NCI-H748 (cell line): ENCODE measurements at regions not wholly inside any gene's neighbourhood (a gene's known extent, or its start where the extent isn't known, plus 50 kb on each side); places are given as distances from the start of the nearest gene placed in this dataset.

Experiments
- DNase-seq: peaks from one replicate; lab custom pipeline; 2025; ENCODE audit not compliant: unreplicated experiment; lab: John Stamatoyannopoulos, UW

DNA sequence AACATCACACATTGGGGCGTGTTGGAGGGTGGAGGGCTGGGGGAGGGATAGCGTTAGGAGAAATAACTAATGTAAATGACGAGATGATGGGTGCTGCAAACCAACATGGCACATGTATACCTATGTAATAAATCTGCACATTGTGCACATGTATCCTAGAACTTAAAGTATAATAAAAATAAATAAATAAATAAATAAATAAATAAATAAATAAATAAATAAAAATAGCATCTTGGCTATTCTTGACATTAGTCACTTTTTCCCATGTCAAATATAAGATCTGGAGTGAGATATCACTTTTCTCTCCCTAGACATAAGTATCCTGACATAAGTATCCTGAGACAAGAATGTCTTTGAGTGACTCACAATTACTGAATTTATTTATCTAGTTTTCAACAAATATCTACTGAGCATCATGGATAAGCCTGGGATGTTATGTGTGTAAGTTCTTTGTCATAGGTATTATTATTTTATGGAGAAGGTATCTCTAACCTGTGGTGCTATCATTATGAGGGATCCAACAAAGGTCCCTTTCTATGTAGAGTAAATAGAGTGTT, 691.3 kb downstream of the SORCS1 start:
- DNase-seq = no peak

DNA sequence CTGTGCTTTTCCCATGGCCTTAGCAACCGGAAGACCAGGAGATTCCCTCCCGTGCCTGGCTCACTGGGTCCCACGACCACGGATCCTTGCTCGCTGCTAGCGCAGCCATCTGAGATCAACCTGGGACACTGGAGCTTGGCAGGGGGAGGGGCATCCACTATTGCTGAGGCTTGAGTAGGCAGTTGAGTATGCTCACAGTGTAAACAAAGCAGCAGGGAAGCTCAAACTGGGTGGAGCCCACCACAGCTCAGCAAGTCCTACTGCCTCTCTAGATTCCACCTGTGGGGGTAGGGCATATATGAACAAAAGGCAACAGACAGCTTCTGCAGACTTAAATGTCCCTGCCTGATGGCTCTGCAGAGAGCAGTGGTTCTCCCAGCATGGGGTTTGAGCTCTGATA, 697.0 kb downstream of the SORCS1 start:
- DNase-seq = peak; percentile 75

DNA sequence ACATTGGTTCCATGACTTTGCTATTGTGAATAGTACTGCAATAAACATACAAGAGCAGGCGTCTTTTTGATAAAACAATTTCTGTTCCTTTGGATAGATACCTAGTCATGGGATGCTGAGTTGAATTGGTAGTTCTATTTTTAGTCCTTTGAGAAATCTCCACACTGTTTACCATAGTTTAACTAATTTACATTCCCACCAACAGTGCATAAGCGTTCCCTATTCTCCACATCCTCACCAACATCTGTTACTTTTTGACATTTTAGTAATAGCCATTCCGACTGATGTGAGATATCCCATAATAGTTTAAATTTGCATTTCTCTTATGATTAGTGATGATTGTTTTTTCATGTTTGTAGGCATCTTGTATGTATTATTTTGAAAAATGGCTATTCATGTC, 707.0 kb downstream of the SORCS1 start:
- DNase-seq = no peak

DNA sequence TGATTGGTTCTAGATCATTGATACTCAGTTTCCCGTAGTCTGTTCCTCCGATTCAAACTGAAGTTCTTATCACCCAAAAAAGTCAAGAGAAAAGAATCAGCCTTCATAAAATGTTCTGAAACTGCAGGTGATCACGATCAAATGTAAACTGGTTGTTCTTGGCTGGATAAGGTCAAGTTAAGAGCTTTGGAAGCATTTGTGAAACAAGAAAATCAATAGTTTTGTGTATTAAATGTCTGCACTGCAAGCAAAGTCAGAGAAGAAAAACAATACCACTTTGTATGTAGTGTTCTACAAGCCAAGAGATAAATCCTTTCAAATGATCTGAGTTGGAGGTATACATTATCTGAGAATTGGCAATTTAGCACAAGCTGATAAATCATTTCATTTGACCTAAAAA, 710.3 kb downstream of the SORCS1 start:
- DNase-seq = no peak

DNA sequence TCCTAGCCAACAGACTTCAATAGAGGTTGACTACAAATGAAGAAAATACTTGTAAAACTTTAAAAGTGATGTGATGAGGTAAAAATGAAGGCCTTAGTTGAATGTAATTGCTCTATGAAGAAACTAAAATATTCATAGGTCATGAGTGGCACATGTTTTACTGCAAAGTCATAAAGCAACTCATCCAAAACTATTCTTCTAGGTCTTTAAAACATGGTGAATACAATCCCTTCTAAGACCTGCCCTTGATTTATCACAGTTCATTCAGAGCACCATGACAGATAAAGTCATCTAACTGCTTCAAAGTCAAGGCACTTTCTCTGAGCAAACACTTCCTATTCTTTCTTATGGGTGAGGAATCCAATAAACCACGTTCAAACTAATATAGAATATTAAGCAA, 713.5 kb downstream of the SORCS1 start:
- DNase-seq = no peak

DNA sequence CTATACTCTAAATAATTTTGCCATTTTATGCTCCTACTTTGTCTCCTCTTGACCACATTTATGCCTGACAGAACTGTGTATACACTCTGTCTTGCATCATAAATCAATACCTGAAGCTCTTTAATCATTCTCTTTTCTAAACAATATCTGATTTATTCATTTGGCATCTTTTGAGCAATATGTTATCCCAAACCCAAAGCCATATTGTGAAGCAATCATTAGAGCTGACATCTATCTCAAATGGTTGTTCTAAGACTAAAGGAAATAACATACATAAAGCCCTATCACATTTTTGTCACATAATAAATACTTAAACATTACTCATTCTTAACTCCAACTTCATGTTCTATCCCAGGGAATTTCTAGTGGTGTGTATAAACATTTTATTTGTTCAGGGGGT, 717.6 kb downstream of the SORCS1 start:
- no peak for DNase-seq

DNA sequence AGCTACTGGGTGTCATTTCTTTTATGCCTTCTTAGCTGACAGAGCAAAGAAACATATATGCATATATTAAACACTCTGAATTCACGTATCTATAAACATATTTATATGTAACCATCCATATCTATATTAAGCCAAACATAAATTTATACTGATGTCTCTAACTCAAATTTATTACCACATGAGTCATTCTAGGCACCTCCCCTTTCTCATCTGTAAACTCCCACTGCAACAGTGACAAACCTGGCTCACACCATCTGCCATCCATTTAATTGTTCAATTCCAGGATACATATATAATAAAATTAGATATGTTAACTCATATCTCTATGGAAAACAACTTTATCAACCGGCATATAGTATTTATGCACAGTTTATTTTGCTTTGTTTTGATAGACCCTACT, 722.3 kb downstream of the SORCS1 start:
- no peak for DNase-seq

DNA sequence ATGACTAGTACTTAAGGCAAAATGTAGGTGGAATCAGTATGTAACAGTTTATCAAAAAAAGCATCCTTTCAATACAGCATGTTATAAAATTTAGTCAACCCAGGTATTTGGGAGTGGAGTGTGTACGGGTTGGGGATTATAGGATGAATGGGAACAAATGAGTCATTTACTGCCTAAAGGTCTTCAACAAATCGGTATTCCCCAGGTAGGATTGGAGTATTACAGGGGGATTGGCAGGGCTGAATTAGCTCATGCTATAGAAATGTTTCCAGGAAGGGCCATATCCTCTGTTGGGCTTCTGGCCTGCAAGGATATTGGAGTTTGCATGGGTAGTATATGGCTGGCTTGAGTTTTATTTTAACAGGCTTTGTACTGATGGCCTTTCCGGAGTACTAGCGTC, 723.7 kb downstream of the SORCS1 start:
- DNase-seq = no peak

DNA sequence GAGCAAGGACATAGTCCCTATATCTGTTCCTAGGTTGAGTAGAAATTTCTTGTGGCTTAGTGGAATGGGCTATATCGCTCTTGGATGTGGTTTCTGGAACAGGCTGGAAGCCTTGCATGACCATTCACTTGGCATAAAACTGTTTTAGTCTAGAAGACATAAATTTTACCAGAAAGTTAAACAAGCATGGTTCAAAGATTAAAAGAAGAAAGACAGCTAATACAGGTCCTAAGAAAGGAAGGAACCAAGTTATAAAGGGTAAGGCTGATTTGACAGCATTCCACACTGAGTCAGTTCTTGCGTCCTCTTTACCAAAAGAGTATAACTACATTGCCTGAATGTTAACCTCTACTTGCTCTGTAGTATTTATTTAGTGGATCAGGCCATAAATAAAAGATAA, 724.2 kb downstream of the SORCS1 start:
- DNase-seq = no peak

DNA sequence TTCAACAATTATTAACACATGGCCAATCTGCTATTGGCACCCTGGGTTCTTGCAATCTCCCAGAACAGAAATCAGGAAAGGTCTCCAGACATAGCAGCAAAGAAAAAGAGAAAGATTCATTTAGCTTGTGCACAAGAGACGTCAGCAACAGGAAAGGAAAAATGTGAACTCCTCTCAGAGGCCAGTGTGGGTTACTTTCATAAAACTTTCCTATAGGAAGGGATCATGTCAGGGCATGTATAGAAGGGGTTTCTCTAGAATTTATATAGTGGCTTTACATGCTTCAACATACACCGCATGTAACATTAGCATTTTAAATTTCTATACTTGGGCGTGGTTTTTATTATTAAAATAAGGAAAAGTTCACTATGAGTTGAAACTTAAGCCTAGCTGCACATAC, 725.1 kb downstream of the SORCS1 start:
- DNase-seq = no peak

DNA sequence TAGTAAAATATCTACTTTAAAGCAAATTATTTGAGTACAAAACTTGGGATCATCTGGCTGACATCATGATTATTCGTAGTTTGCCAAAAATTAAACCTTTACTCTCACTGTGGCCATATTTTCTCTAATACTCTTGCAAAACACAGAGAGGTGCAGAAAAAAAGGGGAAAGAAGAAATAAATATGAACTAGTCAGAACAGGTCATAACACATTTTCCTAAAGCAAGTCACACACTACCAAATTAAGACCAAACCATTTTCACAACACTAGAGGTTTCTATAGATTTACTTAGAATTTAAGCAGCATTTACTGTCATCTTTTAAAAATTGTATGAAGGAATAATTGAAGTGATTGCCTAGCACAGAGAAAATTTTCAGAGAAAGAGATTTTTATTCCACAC, 726.1 kb downstream of the SORCS1 start:
- no peak for DNase-seq

DNA sequence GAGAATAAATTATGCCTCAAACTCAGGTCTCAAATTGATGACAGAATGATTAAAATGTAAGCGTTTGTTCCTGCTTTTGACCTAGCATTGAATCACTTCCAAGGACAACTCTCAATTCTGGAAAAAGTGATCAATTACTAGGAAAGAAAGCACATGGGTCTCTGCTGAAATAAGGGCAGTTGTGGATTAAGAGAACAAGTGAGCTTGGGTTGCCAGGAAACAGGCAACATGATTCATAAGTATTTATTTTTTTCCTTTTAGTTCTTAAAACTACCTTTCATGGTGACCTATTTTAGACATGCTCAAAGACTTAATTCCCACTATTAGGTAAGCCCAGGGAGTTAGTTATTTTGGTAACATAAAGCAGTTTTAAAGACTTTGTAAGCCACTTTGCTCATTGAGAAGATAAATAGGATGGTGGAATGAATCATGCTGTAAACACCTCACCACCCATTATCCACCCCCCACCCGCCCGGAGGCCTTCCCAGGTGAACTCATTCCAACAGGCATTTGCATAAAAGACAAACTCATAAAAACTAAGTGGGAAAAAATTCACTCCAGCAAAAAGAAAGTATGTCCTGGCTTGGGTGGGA, 728.3 kb downstream of the SORCS1 start:
- no peak for DNase-seq

DNA sequence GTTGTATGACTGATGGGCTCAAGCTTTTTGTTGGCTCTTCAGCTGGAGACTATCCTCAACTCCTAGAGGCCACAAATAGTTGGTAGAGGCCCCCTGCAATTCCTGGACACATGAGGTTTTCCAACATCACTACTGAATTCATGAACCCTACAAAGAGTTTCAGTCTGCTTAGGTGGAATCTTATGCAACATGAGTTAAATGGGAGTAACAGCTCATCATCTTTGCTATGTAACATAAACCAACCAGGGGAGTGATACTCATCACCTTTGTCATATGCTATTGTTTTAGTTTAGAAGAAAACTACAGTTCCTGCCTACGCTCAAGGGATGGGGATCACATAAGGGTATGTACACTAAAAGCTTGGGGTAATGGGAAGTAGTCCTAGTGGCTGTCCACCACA, 729.4 kb downstream of the SORCS1 start:
- no peak for DNase-seq

DNA sequence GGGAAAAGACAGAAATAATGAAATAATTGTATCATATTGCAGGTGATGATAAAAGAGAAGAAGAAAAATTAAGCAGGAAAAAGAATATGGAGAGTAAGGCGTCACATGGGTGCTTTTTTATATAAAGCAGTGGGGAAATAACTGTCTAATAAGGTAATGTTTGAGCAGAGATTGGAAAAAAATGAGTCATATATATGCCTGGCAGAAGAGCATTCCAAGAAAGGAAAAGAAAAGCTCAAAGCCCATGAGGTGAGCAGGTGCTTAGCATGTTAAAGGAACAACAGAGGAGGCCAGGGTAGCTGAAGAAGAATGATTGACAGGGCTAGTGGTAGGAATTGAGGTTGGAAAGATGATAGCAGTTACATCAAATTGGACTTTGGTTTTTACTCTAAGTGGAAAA, 739.5 kb downstream of the SORCS1 start:
- DNase-seq = no peak

DNA sequence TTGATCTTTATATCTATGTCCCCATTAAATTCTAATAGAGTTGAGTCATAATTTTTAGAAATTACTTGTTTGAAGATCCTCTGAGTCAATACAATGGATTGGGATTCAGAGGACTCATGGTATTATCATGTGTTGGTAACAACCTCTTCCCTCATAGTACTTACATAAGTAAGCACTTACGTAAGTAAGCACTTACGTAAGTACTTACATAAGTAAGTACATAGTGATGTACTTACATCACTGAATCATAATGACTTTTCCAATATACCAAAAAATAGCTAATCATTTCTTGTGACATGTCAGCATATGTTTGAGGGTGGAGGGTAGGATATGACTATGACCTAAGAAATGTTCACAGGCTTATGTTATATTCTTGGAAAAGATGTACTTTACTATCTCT, 740.5 kb downstream of the SORCS1 start:
- no peak for DNase-seq

DNA sequence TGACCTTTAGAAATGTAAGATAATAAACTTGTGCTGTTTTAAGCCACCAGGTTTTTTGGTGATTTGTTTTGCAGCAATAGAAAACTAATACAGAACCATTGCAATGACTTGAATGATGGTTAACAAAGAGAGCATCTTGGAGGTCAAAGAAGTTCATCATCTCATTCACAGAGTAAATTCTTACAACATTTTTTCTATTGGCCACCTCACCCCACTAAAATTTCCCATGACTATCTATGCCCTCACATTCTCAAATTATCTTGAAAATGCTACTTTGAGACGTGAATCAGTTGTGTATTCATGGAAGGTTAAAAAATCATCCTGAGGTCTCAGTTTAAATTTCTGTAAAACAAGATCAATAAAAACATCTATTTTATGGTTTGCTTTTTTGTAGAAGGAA, 754.2 kb downstream of the SORCS1 start:
- DNase-seq = no peak

DNA sequence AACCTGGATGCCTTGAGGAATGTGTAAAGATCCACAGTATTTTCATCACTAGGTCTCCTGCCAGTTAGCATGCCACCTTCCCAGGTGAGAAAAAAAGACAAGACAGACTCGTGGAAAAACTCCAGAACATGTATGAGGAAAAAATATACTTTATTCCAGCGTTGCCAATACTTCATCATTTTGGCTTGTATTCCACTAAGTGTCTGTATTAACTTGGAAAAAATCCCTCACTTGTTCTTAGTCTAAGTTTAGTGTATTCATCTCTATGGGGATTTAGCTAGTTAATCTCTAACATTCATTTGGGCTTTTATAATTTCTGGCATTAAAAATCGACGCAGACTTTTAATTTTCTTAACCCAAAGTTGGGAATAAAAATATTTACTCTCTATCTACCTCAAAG, 759.4 kb downstream of the SORCS1 start:
- no peak for DNase-seq

DNA sequence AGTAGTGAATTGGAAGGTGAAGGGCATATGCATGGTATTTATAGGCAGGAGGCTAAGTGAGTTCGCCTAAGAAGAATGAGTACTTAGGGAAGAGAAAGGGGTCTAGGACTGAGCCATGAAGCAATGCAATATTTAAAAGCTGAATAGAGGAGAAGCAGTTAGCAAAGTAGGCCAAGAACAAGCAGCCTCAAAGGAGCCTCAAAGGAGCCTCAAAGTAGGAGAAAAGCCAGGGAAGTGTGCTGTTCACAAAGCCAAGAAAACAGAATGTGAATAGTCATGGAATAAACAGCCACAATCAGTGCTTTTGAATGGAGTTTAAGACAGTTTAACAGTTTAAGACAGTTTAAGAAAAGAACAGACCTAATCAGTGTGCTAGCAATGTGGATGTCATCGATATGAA, 762.0 kb downstream of the SORCS1 start:
- no peak for DNase-seq

DNA sequence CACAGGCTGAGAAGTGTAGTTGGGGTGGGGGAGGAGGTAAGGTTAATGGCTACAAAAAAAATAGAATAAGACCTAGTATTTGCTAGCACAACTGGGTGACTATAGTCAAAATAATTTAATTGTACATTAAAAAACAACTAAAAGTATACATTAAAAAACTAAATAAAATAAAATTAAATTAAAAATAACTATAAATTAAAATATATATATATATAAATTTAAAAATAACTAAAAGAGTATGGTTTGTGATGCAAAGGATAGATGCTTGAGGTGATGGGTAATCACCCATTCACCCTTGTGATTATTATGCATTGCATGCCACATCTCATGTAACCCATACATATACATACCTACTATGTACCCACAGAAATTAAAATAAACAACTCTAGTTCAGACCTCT, 762.5 kb downstream of the SORCS1 start:
- no peak for DNase-seq

DNA sequence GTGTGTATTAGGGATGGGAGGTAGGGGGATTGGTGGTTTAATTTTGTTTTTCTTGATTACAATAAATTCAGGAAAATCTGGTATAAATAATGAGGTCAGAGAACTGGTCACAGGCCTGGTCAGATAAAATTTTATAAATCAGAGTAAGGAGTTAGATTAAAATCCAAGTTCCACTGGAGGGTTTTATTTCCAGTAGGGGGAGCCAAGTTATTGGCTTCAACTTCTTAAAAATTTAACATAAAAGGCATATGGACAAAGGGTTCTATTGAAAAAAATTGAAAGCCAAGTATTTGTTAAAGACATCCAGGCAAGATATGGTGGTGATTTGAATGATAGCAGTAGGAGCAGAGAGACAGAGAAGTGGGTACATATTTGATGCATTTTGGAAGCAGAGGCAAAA, 763.3 kb downstream of the SORCS1 start:
- no peak for DNase-seq

DNA sequence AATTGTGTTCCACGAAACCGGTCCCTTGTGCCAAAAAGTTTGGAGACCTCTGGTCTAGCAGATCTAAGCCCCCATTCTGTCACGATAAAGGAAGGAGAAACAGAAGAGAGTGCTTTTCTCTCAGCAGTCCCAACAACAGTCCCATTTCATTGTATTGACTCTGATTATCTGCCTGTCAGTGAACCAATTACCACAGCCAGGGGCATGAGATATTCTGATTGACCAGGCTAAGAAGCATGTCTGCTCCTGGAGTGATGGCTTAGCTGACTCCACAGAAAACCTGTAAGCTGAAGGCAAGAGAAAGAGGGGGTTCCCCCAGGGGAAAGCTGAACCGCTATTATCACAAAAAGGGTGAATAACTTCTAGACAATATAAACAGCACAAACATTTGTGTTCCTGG, 765.4 kb downstream of the SORCS1 start:
- DNase-seq = no peak

DNA sequence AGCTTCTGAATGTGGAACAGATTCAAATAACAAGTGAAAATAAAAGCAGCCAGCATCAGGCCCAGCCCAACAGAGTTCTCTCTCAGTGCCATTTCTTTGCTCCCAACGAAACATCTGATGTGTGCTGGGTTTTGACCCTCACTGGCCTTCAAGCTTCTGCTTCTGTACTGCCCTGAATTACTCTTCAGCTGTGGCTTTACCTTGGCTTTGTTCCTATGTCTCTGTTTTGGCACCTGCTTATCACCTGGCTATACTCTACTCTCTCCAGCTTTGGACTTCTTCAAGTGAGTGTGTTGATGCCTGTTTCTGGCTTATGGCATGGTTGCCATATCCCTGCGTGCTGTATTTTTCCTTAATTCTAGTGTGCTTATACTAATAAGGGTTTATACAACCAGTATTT, 768.3 kb downstream of the SORCS1 start:
- no peak for DNase-seq

DNA sequence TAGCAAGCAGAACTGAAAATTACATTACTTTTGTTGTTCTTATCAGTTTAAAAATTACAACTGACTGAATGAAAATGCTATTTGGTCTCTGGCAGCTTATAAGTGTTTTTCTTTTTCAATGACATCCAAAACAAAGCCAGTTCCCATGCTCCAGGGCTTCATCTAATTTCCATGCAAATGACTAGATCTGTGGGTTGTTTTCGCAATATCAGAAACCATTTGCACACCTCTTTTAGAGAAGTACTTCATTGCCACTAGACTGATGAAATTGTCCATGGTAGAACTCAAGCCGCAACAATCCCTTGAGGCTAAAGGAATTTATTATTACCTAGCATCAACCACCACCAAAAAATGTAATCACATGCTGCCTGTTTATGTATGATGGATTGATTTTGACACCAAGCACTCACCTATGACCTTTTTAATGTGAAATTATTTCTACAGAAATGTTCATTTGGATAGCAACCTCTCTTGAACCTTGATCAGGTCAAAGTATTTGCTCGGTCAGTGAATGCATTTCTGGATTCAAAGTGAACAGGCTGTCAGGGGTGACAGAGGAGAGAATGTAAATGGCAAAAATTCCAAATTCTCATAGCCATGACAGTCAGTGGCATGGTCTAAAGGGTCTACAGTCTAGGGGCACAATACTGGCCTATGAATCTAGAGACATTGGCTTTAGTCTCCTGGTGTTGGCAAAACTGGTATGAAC, 769.3 kb downstream of the SORCS1 start:
- DNase-seq = no peak
